IMR-90 (cell line): ENCODE measurements at regions not wholly inside any gene's neighbourhood (a gene's known extent, or its start where the extent isn't known, plus 50 kb on each side); places are given as distances from the start of the nearest gene placed in this dataset.

Experiments
- ATAC-seq: fragments of 200-7000 bp; cut with Tn5 transposase; 2 replicates; pipeline ENCODE4 v1.9.1; 2020; ENCODE audit warnings: low read depth, mild to moderate bottlenecking, moderate library complexity
- BruUV-seq: library from RNA; stranded (reverse); fragments of 400-500 nt; replicated peaks from 2 replicates; lab custom pipeline; 2021; lab: Mats Ljungman, UMichigan
- CTCF ChIA-PET: fragments of 300-600 bp; formaldehyde crosslinking; extraction: SDS; loops from one replicate; lab custom pipeline; 2021; ENCODE audit warnings: antibody characterized with exemption; lab: Yijun Ruan, JAX
- POLR2A ChIA-PET: fragments of 300-600 bp; sonication (Branson Sonifier 250); formaldehyde crosslinking; loops from one replicate; lab custom pipeline; 2022; ENCODE audit warnings: antibody characterized with exemption; ENCODE audit not compliant: unreplicated experiment; lab: Charles Lee
- DNase-seq: peaks from one replicate; pipeline ENCODE4 v3.0.0; 2013
- H2AFZ ChIP-seq: replicated peaks from 2 replicates; pipeline ENCODE3; 2013; ENCODE audit warnings: low read length, mild to moderate bottlenecking; ENCODE audit not compliant: poor library complexity
- H2AK5ac ChIP-seq: 2 replicates; pipeline ENCODE4 v1.6.1; 2013; ENCODE audit warnings: low read depth, low read length, inconsistent platforms
- H2AK9ac ChIP-seq: replicated peaks from 2 replicates; pipeline ENCODE3; 2013; ENCODE audit warnings: mild to moderate bottlenecking, low read depth, low read length, moderate library complexity; ENCODE audit not compliant: poor library complexity
- H2BK120ac ChIP-seq: 2 replicates; pipeline ENCODE4 v1.6.1; 2013; ENCODE audit warnings: low read depth, low read length, inconsistent platforms
- H2BK15ac ChIP-seq: 3 replicates; pipeline ENCODE4 v1.6.1; 2013; ENCODE audit warnings: low read depth, low read length, inconsistent platforms
- H2BK20ac ChIP-seq: 2 replicates; pipeline ENCODE4 v1.6.1; 2013; ENCODE audit warnings: low read depth, mild to moderate bottlenecking, inconsistent platforms, low read length, moderate library complexity
- H2BK5ac ChIP-seq: 2 replicates; pipeline ENCODE4 v1.6.1; 2013; ENCODE audit warnings: mild to moderate bottlenecking, low read depth, low read length, inconsistent platforms; ENCODE audit not compliant: poor library complexity, severe bottlenecking
- H3K14ac ChIP-seq: replicated peaks from 2 replicates; pipeline ENCODE4 v1.6.1; 2013; ENCODE audit warnings: low read depth, low read length, inconsistent platforms
- H3K18ac ChIP-seq: 2 replicates; pipeline ENCODE4 v1.6.1; 2013; ENCODE audit warnings: low read depth, low read length, control low read depth
- H3K23ac ChIP-seq: 2 replicates; pipeline ENCODE4 v1.6.1; 2013; ENCODE audit warnings: low read depth, low read length, inconsistent platforms
- H3K27ac ChIP-seq: 2 replicates; pipeline ENCODE4 v1.5.1; 2013; ENCODE audit warnings: mild to moderate bottlenecking, control low read depth, low read length; ENCODE audit not compliant: insufficient read depth
- H3K27me3 ChIP-seq: 2 replicates; pipeline ENCODE4 v1.6.1; 2013; ENCODE audit warnings: low read length; ENCODE audit not compliant: control insufficient read depth, insufficient read depth
- H3K36me3 ChIP-seq: 2 replicates; pipeline ENCODE4 v1.6.1; 2013; ENCODE audit warnings: low read length, mixed read lengths; ENCODE audit not compliant: control insufficient read depth, insufficient read depth
- H3K4ac ChIP-seq: 2 replicates; pipeline ENCODE4 v1.6.1; 2013; ENCODE audit warnings: low read depth, low read length, inconsistent platforms
- H3K4me1 ChIP-seq: 2 replicates; pipeline ENCODE4 v1.6.1; 2013; ENCODE audit warnings: low read length, mixed read lengths; ENCODE audit not compliant: control insufficient read depth, insufficient read depth
- H3K4me2 ChIP-seq: 2 replicates; pipeline ENCODE4 v1.6.1; 2013; ENCODE audit warnings: low read depth, mild to moderate bottlenecking, control low read depth, low read length, moderate library complexity
- H3K4me3 ChIP-seq: 2 replicates; pipeline ENCODE4 v1.5.1; 2013; ENCODE audit warnings: low read depth, mild to moderate bottlenecking, control low read depth, low read length, moderate library complexity; ENCODE audit not compliant: insufficient read depth
- H3K56ac ChIP-seq: 2 replicates; pipeline ENCODE4 v1.6.1; 2013; ENCODE audit warnings: low read length, inconsistent platforms; ENCODE audit not compliant: insufficient read depth; ENCODE audit errors: extremely low read depth
- H3K79me1 ChIP-seq, 2 experiments: 2 replicates each; pipeline ENCODE4 v1.6.1; 2013; ENCODE audit warnings: low read length in 2 of 2, inconsistent platforms in 1 of 2, low read depth in 1 of 2
- H3K9ac ChIP-seq: 2 replicates; pipeline ENCODE4 v1.6.1; 2013; ENCODE audit warnings: low read depth, low read length, control low read depth
- H3K9me1 ChIP-seq: 2 replicates; pipeline ENCODE4 v1.6.1; 2013; ENCODE audit warnings: low read length, inconsistent platforms; ENCODE audit not compliant: insufficient read depth
- H3K9me3 ChIP-seq: 2 replicates; pipeline ENCODE4 v1.6.1; 2013; ENCODE audit warnings: low read length; ENCODE audit not compliant: control insufficient read depth, insufficient read depth
- H4K20me1 ChIP-seq: 2 replicates; pipeline ENCODE4 v1.6.1; 2013; ENCODE audit warnings: low read length, inconsistent platforms; ENCODE audit not compliant: insufficient read depth
- H4K5ac ChIP-seq: 2 replicates; pipeline ENCODE4 v1.6.1; 2013; ENCODE audit warnings: mild to moderate bottlenecking, low read depth, low read length, control low read depth
- H4K8ac ChIP-seq, 2 experiments: 2 replicates each; pipeline ENCODE4 v1.6.1; 2013; ENCODE audit warnings: low read depth in 2 of 2, low read length in 2 of 2, control low read depth in 1 of 2, inconsistent platforms in 1 of 2
- H4K91ac ChIP-seq: 2 replicates; pipeline ENCODE4 v1.6.1; 2013; ENCODE audit warnings: low read depth, low read length, inconsistent platforms; ENCODE audit not compliant: insufficient read depth
- CEBPB ChIP-seq: IDR thresholded peaks from 2 replicates; pipeline ENCODE4 v1.6.1; 2012; ENCODE audit warnings: low read depth, low read length, improper control_type of control experiment
- CHD1 ChIP-seq: IDR thresholded peaks from 2 replicates; pipeline ENCODE4 v1.6.1; 2012; ENCODE audit warnings: low read depth, low read length, improper control_type of control experiment
- NFE2L2 ChIP-seq: fragments of 150-350 bp; IDR thresholded peaks from 2 replicates; pipeline ENCODE4 v1.6.1; 2016; ENCODE audit warnings: low read depth, mild to moderate bottlenecking, low read length
- SMC3 ChIP-seq: fragments of 150-350 bp; IDR thresholded peaks from 2 replicates; pipeline ENCODE4 v1.6.1; 2016; ENCODE audit warnings: low read depth, mild to moderate bottlenecking, antibody characterized with exemption, low read length, moderate library complexity
- WGBS, 2 experiments: methylation state at CpG; one replicate each; pipeline versions ENCODE4 v1.1.5 to v1.1.7; 2013; ENCODE audit warnings: missing lambda C conversion rate in 2 of 2; ENCODE audit not compliant: insufficient read length in 1 of 2; ENCODE audit errors: extremely low coverage in 2 of 2; 5-methylcytosine and 5-hydroxymethylcytosine counted together
- dilution Hi-C: fragments of 300-500 bp; cut with HindIII; formaldehyde crosslinking; loops from one replicate; pipeline ENCODE4 v1.14.3; 2018; ENCODE audit warnings: low sequenced_read_pairs; ENCODE audit not compliant: unreplicated experiment
- in situ Hi-C: fragments of 300-500 bp; cut with MboI; formaldehyde crosslinking; loops from 3 replicates; pipeline ENCODE4 v1.14.3; 2019; ENCODE audit warnings: low sequenced_read_pairs, inconsistent platforms, mixed read lengths
- intact Hi-C: fragments of 100-400 bp; cut with micrococcal nuclease; formaldehyde crosslinking; loops from 2 replicates; pipeline ENCODE4 v1.10.0; 2022
- TF ChIP-seq, protein P1 (sequence below): fragments of 150-350 bp; IDR thresholded peaks from 2 replicates; pipeline ENCODE4 v1.6.1; 2017; ENCODE audit warnings: mild to moderate bottlenecking, antibody characterized with exemption, low read length, low read depth

DNA sequence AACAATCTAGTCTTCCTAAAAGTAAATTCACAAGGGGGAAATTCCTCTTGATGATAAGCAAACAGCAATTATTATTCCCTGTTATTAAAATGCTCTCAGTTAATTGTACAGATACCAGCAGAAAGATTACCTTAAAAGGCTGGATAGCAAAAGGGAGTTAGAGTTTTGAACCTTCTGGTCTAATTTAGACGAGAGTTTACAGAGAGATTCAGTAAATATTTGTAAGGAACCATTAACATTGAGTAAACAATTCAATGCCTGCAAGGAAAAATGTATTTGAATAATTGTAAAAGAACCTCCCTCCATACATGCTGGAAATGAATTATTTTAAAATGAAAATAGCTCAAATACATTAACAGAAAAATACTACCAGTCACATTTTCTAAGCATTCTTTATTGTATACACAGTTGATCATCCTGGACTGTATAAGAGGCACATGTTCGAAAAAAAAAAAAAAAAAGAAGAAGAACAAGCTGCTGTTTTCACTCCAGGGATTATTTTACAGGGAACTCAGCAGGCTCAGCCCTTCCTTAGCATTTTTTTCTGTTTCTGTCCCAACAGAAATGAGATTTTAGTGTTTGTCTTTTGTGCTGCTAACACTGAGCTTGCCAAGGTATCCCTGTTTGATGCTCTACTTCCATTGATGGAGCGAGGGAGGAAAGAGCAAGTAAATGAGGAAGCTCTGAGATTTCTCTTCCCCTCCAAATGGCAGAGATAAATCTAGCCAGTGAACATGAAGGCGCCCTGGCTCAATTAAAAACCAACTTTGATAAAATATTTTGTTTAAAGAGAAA, 141.1 kb downstream of the ENC1 start:
- BruUV-seq = no TSS peak
- no peak overlapping the region for H2BK5ac ChIP-seq
- CTCF ChIA-PET = interaction anchor here (0.6 to 1.1 kb wide), 4 partner anchors 10 to 1108 kb away, joined by 3 to 6 read pairs (median 3); no protein-coding TSS in a partner anchor
- no CpG with 5 or more reads among the region's 4 CpGs for WGBS, 2 experiments
- dilution Hi-C loops = no loop called here
- H4K91ac ChIP-seq = no peak overlapping the region
- no peak overlapping the region; the same call in 2 of the 3 replicates for H2BK15ac ChIP-seq
- H3K4me2 ChIP-seq = no peak overlapping the region; the same call in 1 of the 2 replicates
- no peaks in the 10 kb centered on the region for H3K36me3 ChIP-seq
- H4K8ac ChIP-seq = no peak overlapping the region
- peak overlapping the region; percentile 26; the same call in 1 of the 2 replicates for H2BK20ac ChIP-seq
- in situ Hi-C loops = no loop called here
- peak overlapping the region; percentile 10; the same call in 1 of the 2 replicates for H3K18ac ChIP-seq
- no peak overlapping the region for H3K23ac ChIP-seq
- no peak for TF ChIP-seq SMC3
- no peak for TF ChIP-seq CEBPB
- TF ChIP-seq, protein P1, sequence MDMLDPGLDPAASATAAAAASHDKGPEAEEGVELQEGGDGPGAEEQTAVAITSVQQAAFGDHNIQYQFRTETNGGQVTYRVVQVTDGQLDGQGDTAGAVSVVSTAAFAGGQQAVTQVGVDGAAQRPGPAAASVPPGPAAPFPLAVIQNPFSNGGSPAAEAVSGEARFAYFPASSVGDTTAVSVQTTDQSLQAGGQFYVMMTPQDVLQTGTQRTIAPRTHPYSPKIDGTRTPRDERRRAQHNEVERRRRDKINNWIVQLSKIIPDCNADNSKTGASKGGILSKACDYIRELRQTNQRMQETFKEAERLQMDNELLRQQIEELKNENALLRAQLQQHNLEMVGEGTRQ = no peak
- no peak for TF ChIP-seq CHD1
- no peak for TF ChIP-seq NFE2L2
- H2AK9ac ChIP-seq = no peak overlapping the region
- H2BK120ac ChIP-seq = no peak overlapping the region
- H3K56ac ChIP-seq = no peak overlapping the region
- POLR2A ChIA-PET = no interaction called here
- intact Hi-C loops = loop anchor here (10.0 kb wide), 1 partner anchor 135 kb away; no protein-coding TSS in a partner anchor
- H3K4me1 ChIP-seq = no peaks in the 10 kb centered on the region; the same call in 1 of the 2 replicates
- no peak overlapping the region for H3K27ac ChIP-seq
- no peak overlapping the region for H2AK5ac ChIP-seq
- H3K79me1 ChIP-seq = no peaks in the 10 kb centered on the region
- no peaks in the 10 kb centered on the region for H3K27me3 ChIP-seq
- H2AFZ ChIP-seq = no peak overlapping the region
- H4K5ac ChIP-seq = no peak overlapping the region
- DNase-seq = no peak
- no peak overlapping the region for H3K14ac ChIP-seq
- H3K4ac ChIP-seq = no peak overlapping the region
- no peak overlapping the region for H3K4me3 ChIP-seq
- H3K9me1 ChIP-seq = 0 out of 2 replicates have a peak, but pooled peaks cover 5% of the 10 kb centered on the region
- no peaks in the 10 kb centered on the region for H3K9me3 ChIP-seq
- no peaks in the 10 kb centered on the region for H4K20me1 ChIP-seq
- ATAC-seq = peak; percentile 48
- no peak overlapping the region for H3K9ac ChIP-seq
